Neural crest cell (in vitro differentiated cells): ENCODE measurements at regions not wholly inside any gene's neighbourhood (a gene's known extent, or its start where the extent isn't known, plus 50 kb on each side); places are given as distances from the start of the nearest gene placed in this dataset.

Source experiments
- DNase-seq: peaks from one replicate; pipeline ENCODE4 v3.0.0; 2021; ENCODE audit warnings: low read depth, mixed read lengths, low spot score
- H3K27ac Mint-ChIP-seq: one replicate; pipeline ENCODE4 v1.8.0; 2021; ENCODE audit warnings: mild to moderate bottlenecking, mixed read lengths; ENCODE audit not compliant: unreplicated experiment
- H3K27me3 Mint-ChIP-seq: 2 replicates; pipeline ENCODE4 v1.8.0; 2021; ENCODE audit warnings: low read depth, mild to moderate bottlenecking, mixed read lengths
- H3K36me3 Mint-ChIP-seq: 2 replicates; pipeline ENCODE4 v1.8.0; 2021; ENCODE audit warnings: low read depth, mild to moderate bottlenecking, mixed read lengths
- H3K4me1 Mint-ChIP-seq: 2 replicates; pipeline ENCODE4 v1.8.0; 2021; ENCODE audit warnings: mixed read lengths
- H3K4me3 Mint-ChIP-seq: one replicate; pipeline ENCODE4 v1.8.0; 2021; ENCODE audit warnings: mild to moderate bottlenecking, mixed read lengths
- H3K9me3 Mint-ChIP-seq: 2 replicates; pipeline ENCODE4 v1.8.0; 2021; ENCODE audit warnings: mixed read lengths
- TF ChIP-seq, protein P1 (sequence below): fragments of 200-600 bp; sonication (generic); conservative IDR thresholded peaks from 2 replicates; pipeline ENCODE4 v1.5.0; 2021; ENCODE audit warnings: antibody characterized with exemption, mild to moderate bottlenecking

DNA sequence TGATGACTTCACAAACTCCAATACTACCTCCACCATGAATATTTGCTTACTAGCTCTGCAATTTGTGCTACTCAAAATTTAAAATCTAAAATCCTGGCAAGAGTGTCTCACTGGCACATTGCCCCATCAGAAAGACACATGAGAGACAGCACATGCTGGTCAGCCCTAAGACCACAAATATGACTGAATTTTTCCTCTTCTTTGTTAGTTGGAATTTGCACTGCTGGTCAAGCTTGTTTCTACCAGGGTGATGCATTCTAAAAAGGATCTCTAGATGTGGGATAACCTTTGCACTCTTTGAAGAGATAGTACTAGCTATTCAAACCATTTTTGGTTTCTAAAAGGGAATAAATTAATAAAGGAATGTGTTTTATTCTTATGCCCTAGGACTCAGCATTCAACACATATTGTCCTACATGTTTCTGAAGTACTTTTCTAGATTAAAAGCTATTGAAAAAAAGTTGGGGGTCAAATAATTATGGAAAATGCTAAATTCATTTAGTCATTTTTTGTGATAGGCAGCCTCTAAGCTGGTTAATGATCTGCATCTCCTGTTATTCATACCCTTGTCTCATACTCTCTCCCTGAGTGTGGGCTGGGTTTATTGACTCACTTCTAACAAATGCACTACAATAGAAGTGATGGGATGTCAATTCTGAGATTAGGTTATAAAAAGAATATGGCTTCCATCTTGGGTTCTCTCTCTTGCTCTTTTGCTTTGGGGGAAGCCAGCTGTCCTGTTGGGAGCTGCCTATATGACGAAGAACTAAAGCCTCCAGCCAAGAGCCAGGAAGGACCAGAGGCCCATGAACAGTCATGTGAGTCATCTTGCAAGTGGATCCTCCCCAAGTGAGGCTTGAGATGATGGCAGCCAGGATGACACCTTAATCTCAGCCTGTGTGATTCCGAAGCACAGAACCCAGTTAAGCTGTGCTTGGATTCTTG lies 211.5 kb upstream of the CRY1 start:
- peak overlapping the region; percentile 11 for H3K27ac Mint-ChIP-seq
- no peak overlapping the region for H3K4me3 Mint-ChIP-seq
- peaks cover 48% of the 10 kb centered on the region for H3K27me3 Mint-ChIP-seq
- no peaks in the 10 kb centered on the region for H3K9me3 Mint-ChIP-seq
- H3K36me3 Mint-ChIP-seq, result no peaks in the 10 kb centered on the region
- TF ChIP-seq, protein P1, sequence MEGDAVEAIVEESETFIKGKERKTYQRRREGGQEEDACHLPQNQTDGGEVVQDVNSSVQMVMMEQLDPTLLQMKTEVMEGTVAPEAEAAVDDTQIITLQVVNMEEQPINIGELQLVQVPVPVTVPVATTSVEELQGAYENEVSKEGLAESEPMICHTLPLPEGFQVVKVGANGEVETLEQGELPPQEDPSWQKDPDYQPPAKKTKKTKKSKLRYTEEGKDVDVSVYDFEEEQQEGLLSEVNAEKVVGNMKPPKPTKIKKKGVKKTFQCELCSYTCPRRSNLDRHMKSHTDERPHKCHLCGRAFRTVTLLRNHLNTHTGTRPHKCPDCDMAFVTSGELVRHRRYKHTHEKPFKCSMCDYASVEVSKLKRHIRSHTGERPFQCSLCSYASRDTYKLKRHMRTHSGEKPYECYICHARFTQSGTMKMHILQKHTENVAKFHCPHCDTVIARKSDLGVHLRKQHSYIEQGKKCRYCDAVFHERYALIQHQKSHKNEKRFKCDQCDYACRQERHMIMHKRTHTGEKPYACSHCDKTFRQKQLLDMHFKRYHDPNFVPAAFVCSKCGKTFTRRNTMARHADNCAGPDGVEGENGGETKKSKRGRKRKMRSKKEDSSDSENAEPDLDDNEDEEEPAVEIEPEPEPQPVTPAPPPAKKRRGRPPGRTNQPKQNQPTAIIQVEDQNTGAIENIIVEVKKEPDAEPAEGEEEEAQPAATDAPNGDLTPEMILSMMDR, result no peak
- no peak for DNase-seq
- peaks cover 16% of the 10 kb centered on the region for H3K4me1 Mint-ChIP-seq

DNA sequence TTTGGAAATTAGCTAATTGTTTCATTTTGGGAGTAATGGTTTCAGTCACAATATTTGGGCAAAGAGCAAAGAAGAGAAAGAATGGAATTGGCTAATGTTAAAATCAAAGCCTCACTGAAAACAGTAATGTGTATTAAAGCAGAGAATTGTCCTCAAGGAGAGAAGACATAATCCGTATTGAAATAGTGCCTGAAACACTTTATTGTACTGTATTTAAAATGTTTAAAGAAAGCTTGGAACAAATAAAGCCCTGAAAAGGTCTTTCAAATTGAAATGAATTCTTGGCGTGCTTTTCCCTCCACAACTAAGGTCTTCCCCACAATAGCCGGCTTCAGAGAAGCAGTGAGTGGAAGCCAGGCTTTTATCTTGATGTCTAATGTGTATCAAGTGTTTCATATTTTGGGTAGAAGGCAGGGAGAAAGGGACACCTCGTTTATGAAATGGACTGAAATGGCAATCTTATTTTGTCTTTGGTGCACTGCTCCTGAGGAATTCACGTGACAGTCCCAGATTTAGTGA lies 212.9 kb upstream of the CRY1 start:
- TF ChIP-seq, protein P1, result no peak
- Mint-ChIP-seq H3K27ac (peak overlapping the region; percentile 72), H3K4me3 (peak overlapping the region; percentile 0), H3K4me1 (peaks cover 16% of the 10 kb centered on the region), H3K27me3 (peaks cover 62% of the 10 kb centered on the region), H3K9me3 (no peaks in the 10 kb centered on the region), H3K36me3 (no peaks in the 10 kb centered on the region)
- no peak for DNase-seq

DNA sequence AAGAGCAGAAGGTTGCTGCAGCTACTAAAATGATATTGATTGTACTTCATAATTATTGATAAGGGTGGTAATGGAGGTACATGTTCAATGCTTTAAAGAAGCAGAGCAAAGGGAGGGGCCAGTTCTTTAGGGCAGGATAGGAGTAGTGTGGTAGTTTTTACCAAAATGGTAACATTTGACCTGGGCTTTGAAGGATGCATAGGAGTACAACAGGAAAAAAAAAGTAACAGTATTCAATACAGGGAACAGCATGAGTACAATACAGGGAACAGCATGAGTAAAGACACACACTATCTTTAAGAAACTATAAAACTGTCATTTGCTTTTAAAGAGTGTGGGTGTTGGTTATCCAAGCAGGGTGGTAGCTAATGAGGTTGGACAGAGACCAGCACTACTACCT lies 215.0 kb upstream of the CRY1 start:
- no peak overlapping the region for H3K4me3 Mint-ChIP-seq
- H3K27ac Mint-ChIP-seq, result no peak overlapping the region
- H3K36me3 Mint-ChIP-seq, result no peaks in the 10 kb centered on the region
- H3K9me3 Mint-ChIP-seq, result no peaks in the 10 kb centered on the region
- no peak for DNase-seq
- H3K27me3 Mint-ChIP-seq, result peaks cover 73% of the 10 kb centered on the region
- TF ChIP-seq, protein P1, result no peak
- peaks cover 16% of the 10 kb centered on the region for H3K4me1 Mint-ChIP-seq

DNA sequence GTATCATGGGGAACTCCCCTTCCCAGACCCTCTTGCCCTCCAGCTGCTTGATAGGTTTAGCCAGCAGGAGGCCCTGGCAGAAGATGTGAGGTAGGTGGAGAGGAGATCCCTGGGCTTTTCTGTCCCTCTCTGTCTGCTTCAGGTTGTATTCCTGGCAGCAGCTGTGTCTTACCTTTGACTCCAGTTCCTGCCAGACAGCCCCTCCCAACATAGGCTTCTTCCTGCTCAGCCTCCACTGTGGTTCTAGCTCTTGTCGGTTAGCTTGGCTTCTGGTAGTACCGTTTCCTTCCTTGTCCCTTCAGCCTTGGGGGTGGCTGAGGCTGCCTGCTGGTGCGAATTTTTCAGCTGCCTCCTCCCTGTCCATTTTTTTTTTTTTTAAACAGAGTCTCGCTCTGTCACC lies 215.7 kb upstream of the CRY1 start:
- Mint-ChIP-seq H3K36me3 (no peaks in the 10 kb centered on the region), H3K27me3 (peaks cover 80% of the 10 kb centered on the region), H3K9me3 (no peaks in the 10 kb centered on the region), H3K27ac (no peak overlapping the region), H3K4me1 (peaks cover 16% of the 10 kb centered on the region), H3K4me3 (no peak overlapping the region)
- no peak for DNase-seq
- TF ChIP-seq, protein P1, result no peak

DNA sequence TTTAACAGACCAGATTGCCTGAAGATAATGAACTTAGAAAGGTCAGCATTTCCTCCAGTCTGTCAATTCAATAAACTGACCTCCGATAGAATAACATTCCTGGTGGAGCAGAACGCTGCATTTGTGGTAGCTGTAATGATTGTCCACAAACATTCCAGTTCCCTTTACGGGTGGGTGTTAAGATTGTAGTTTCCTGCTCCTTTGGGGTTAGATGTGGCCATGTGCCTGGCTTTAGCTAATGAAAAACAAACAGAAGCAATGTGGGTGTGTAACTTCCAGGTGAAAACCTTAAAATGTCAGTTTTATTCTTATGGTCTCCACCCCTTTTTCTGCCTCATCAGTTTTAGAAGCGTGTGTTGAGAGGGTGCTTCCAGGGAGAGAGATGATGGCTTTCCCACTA lies 217.3 kb upstream of the CRY1 start:
- Mint-ChIP-seq H3K4me3 (no peak overlapping the region), H3K27me3 (peaks cover 85% of the 10 kb centered on the region), H3K9me3 (no peaks in the 10 kb centered on the region), H3K36me3 (no peaks in the 10 kb centered on the region), H3K27ac (no peak overlapping the region), H3K4me1 (peaks cover 10% of the 10 kb centered on the region)
- TF ChIP-seq, protein P1, result no peak
- DNase-seq, result no peak
